B cell (primary cell): ENCODE measurements at regions not wholly inside any gene's neighbourhood (a gene's known extent, or its start where the extent isn't known, plus 50 kb on each side); places are given as distances from the start of the nearest gene placed in this dataset.

ENCODE experiments used
- ATAC-seq: fragments of 200-7000 bp; cut with Tn5 transposase; one replicate; pipeline ENCODE4 v1.10.0; 2021; ENCODE audit warnings: low read depth, mild to moderate bottlenecking, moderate number of reproducible peaks, moderate library complexity
- CTCF ChIA-PET: fragments of 350-600 bp; sonication (Branson Sonifier 250); formaldehyde crosslinking; loops from one replicate; lab custom pipeline; 2021; ENCODE audit warnings: antibody characterized with exemption, inconsistent platforms; lab: Charles Lee
- POLR2A ChIA-PET: fragments of 350-600 bp; sonication (Branson Sonifier 250); formaldehyde crosslinking; loops from one replicate; lab custom pipeline; 2021; ENCODE audit warnings: antibody characterized with exemption; lab: Charles Lee
- DNase-seq: peaks from one replicate; pipeline ENCODE4 v3.0.0; 2013
- H2AFZ ChIP-seq: 2 replicates; pipeline ENCODE4 v1.6.1; 2012; ENCODE audit warnings: mild to moderate bottlenecking, low read depth, low read length; ENCODE audit not compliant: insufficient read depth, poor library complexity, severe bottlenecking
- H3K27ac ChIP-seq, 2 donors: 1 replicate in 1 of 2; 2 replicates in 1 of 2; pipeline ENCODE4 v1.5.1; 2012 to 2013; ENCODE audit warnings: low read length in 2 of 2, mild to moderate bottlenecking in 2 of 2, moderate library complexity in 1 of 2
- H3K27me3 ChIP-seq, 4 experiments: fragments of 200-600 bp in 1 of 4; sonication (generic) in 1 of 4; replicated peaks in 1 of 4; 1 replicate in 2 of 4; 2 replicates in 2 of 4; pipeline versions ENCODE4 v1.6.1 to v1.7.0; 2013 to 2016; ENCODE audit warnings: low read length in 3 of 4, mild to moderate bottlenecking in 2 of 4, mixed read lengths in 1 of 4, moderate library complexity in 1 of 4; ENCODE audit not compliant: insufficient read depth in 4 of 4, control insufficient read depth in 3 of 4; ENCODE audit errors: control extremely low read depth in 1 of 4
- H3K36me3 ChIP-seq, 2 experiments: replicated peaks in 1 of 2; 1 replicate in 1 of 2; 2 replicates in 1 of 2; pipeline versions ENCODE4 v1.6.1 to v1.7.1; 2013; ENCODE audit warnings: low read length in 1 of 2; ENCODE audit not compliant: insufficient read depth in 2 of 2, control insufficient read depth in 1 of 2; ENCODE audit errors: control extremely low read depth in 1 of 2, extremely low read depth in 1 of 2
- H3K4me1 ChIP-seq, 2 donors: fragments of 200-600 bp in 1 of 2; sonication (generic) in 1 of 2; 1 replicate in 1 of 2; 2 replicates in 1 of 2; pipeline versions ENCODE4 v1.5.1 to v1.6.1; 2013 to 2017; ENCODE audit warnings: low read length in 2 of 2; ENCODE audit not compliant: control insufficient read depth in 2 of 2, insufficient read depth in 2 of 2
- H3K4me2 ChIP-seq: replicated peaks from 2 replicates; pipeline ENCODE3; 2012; ENCODE audit warnings: mild to moderate bottlenecking, low read depth, low read length; ENCODE audit not compliant: poor library complexity, severe bottlenecking
- H3K4me3 ChIP-seq, 5 experiments: fragments of 200-600 bp in 1 of 5; sonication (generic) in 1 of 5; 1 replicate in 3 of 5; 2 replicates in 2 of 5; pipeline versions ENCODE4 v1.5.1 to v1.7.0; 2011 to 2016; ENCODE audit warnings: low read length in 4 of 5, mild to moderate bottlenecking in 4 of 5, low read depth in 2 of 5, control low read depth in 1 of 5, moderate library complexity in 1 of 5; ENCODE audit not compliant: insufficient read depth in 1 of 5; ENCODE audit errors: control extremely low read depth in 1 of 5, extremely low read depth in 1 of 5
- H3K79me2 ChIP-seq: fragments of 200-600 bp; sonication (generic); one replicate; pipeline ENCODE4 v1.6.0; 2016; ENCODE audit warnings: low read length; ENCODE audit not compliant: control insufficient read depth, insufficient read depth
- H3K9ac ChIP-seq: fragments of 200-600 bp; sonication (generic); 2 replicates; pipeline ENCODE4 v1.6.1; 2017; ENCODE audit warnings: mild to moderate bottlenecking, low read length, moderate library complexity
- H3K9me3 ChIP-seq, 3 donors: one replicate each; pipeline versions ENCODE4 v1.6.1 to v1.7.1; 2013; ENCODE audit warnings: low read length in 2 of 3; ENCODE audit not compliant: control insufficient read depth in 2 of 3, insufficient read depth in 1 of 3; ENCODE audit errors: control extremely low read depth in 1 of 3
- H4K20me1 ChIP-seq: 2 replicates; pipeline ENCODE4 v1.6.0; 2012; ENCODE audit warnings: mild to moderate bottlenecking, low read length; ENCODE audit not compliant: insufficient read depth, control insufficient read depth, poor library complexity, severe bottlenecking
- H3K27ac Mint-ChIP-seq: one replicate; pipeline ENCODE4 v1.8.0; 2021; ENCODE audit warnings: mixed read lengths
- H3K27me3 Mint-ChIP-seq: one replicate; pipeline ENCODE4 v1.8.0; 2021; ENCODE audit warnings: mixed read lengths
- H3K4me1 Mint-ChIP-seq: one replicate; pipeline ENCODE4 v1.8.0; 2021; ENCODE audit warnings: mixed read lengths
- H3K4me3 Mint-ChIP-seq: one replicate; pipeline ENCODE4 v1.8.0; 2021; ENCODE audit warnings: mixed read lengths
- H3K9me3 Mint-ChIP-seq: one replicate; pipeline ENCODE4 v1.8.0; 2022; ENCODE audit warnings: mixed read lengths; ENCODE audit not compliant: insufficient read depth
- EZH2 ChIP-seq: IDR thresholded peaks from 2 replicates; pipeline ENCODE4 v1.6.1; 2012; ENCODE audit warnings: borderline replicate concordance, low read depth, mild to moderate bottlenecking, moderate library complexity, low read length; ENCODE audit not compliant: insufficient read depth, poor library complexity, severe bottlenecking
- WGBS: methylation state at CpG from one replicate; pipeline ENCODE4 v1.1.5; 2013; ENCODE audit warnings: missing lambda C conversion rate; ENCODE audit not compliant: insufficient coverage; 5-methylcytosine and 5-hydroxymethylcytosine counted together
- intact Hi-C: fragments of 100-400 bp; cut with micrococcal nuclease; formaldehyde crosslinking; loops from one replicate; pipeline ENCODE4 v1.10.0; 2022
- TF ChIP-seq, protein P1 (sequence below): fragments of 200-600 bp; IDR thresholded peaks from one replicate; pipeline ENCODE4 v1.8.0; 2022; ENCODE audit warnings: antibody characterized with exemption, mild to moderate bottlenecking

DNA sequence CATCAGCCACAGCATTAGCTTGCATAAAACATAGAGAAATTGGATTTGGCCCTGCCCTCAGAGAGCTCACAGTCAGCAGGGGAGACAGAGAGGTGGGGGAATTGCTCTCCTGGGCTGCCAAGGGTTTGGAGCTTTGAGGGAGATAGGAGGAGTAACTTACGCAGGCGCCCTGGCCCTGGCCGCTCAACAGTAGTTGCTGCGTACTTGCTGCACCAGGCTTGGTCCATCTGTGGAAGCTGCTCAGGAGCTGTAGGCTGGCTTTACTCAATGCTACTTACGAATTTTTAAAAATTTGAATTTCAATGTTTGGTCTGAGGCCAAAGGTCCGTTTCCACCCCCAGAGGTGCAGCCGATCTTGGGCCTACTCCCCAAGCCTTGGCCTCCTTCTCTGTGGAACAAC is 83.3 kb downstream of the CPZ start:
- H3K4me1 ChIP-seq = no peaks in the 10 kb centered on the region
- no peak overlapping the region for H3K27ac ChIP-seq
- H3K4me2 ChIP-seq = no peak overlapping the region
- DNase-seq (no peak), ATAC-seq (no peak)
- Mint-ChIP-seq H3K4me1 (no peaks in the 10 kb centered on the region), H3K27me3 (no peaks in the 10 kb centered on the region), H3K4me3 (no peak overlapping the region), H3K9me3 (peaks cover 7% of the 10 kb centered on the region), H3K27ac (no peak overlapping the region)
- H3K79me2 ChIP-seq = no peaks in the 10 kb centered on the region
- no peak overlapping the region for H2AFZ ChIP-seq
- TF ChIP-seq, protein P1, sequence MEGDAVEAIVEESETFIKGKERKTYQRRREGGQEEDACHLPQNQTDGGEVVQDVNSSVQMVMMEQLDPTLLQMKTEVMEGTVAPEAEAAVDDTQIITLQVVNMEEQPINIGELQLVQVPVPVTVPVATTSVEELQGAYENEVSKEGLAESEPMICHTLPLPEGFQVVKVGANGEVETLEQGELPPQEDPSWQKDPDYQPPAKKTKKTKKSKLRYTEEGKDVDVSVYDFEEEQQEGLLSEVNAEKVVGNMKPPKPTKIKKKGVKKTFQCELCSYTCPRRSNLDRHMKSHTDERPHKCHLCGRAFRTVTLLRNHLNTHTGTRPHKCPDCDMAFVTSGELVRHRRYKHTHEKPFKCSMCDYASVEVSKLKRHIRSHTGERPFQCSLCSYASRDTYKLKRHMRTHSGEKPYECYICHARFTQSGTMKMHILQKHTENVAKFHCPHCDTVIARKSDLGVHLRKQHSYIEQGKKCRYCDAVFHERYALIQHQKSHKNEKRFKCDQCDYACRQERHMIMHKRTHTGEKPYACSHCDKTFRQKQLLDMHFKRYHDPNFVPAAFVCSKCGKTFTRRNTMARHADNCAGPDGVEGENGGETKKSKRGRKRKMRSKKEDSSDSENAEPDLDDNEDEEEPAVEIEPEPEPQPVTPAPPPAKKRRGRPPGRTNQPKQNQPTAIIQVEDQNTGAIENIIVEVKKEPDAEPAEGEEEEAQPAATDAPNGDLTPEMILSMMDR = no peak
- TF ChIP-seq EZH2 = no peak
- no peak overlapping the region for H3K4me3 ChIP-seq
- no peaks in the 10 kb centered on the region for H4K20me1 ChIP-seq
- WGBS = 90% methylated on average over 7 of the region's 7 CpGs
- H3K9me3 ChIP-seq = peaks cover 0 to 18% (median 0%) of the 10 kb centered on the region in 3 donors
- ChIA-PET CTCF (no interaction called here), POLR2A (no interaction called here)
- H3K9ac ChIP-seq = no peak overlapping the region
- no peaks in the 10 kb centered on the region for H3K27me3 ChIP-seq
- intact Hi-C loops = no loop called here
- no peaks in the 10 kb centered on the region for H3K36me3 ChIP-seq

DNA sequence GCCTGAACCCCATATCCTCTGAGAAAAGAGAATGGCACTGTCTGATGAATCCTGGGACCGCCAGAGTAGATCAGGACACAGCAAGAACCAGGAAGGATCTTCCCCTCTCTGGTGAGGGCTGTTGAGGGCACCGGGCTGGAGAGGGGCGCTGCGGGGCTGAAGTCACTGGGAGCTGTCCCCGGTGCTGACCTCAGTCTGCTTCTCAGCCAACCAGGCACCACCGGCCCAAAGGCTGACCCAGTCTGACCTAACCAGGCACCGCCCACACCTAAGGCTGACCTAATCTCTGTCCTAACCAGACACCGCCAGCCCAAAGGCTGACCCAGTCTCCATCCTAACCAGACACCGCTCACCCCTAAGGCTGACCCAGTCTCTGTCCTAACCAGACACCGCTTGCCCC is 82.8 kb downstream of the CPZ start:
- intact Hi-C loops = no loop called here
- Histone ChIP-seq H3K9me3 (peaks cover 0 to 18% (median 0%) of the 10 kb centered on the region in 3 donors), H3K4me1 (no peaks in the 10 kb centered on the region), H3K27me3 (no peaks in the 10 kb centered on the region), H3K79me2 (no peaks in the 10 kb centered on the region), H3K4me2 (no peak overlapping the region), H3K27ac (no peak overlapping the region), H3K4me3 (no peak overlapping the region), H2AFZ (no peak overlapping the region), H3K9ac (no peak overlapping the region), H4K20me1 (no peaks in the 10 kb centered on the region), H3K36me3 (no peaks in the 10 kb centered on the region)
- H3K27ac Mint-ChIP-seq = no peak overlapping the region
- no peak overlapping the region for H3K4me3 Mint-ChIP-seq
- 23% methylated on average over 10 of the region's 10 CpGs for WGBS
- CTCF ChIA-PET = no interaction called here
- ATAC-seq = no peak
- no peak for DNase-seq
- H3K27me3 Mint-ChIP-seq = no peaks in the 10 kb centered on the region
- no peak for TF ChIP-seq EZH2
- TF ChIP-seq, protein P1 = no peak
- no peaks in the 10 kb centered on the region for H3K4me1 Mint-ChIP-seq
- peaks cover 7% of the 10 kb centered on the region for H3K9me3 Mint-ChIP-seq
- POLR2A ChIA-PET = no interaction called here
